ENCODE measurements at regions not wholly inside any gene's neighbourhood (a gene's known extent, or its start where the extent isn't known, plus 50 kb on each side); places are given as distances from the start of the nearest gene placed in this dataset.

- TF ChIP-seq, protein P1, sequence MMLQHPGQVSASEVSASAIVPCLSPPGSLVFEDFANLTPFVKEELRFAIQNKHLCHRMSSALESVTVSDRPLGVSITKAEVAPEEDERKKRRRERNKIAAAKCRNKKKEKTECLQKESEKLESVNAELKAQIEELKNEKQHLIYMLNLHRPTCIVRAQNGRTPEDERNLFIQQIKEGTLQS (IDR thresholded peaks at IDR 0.05), result no peak
- TF ChIP-seq JUND (IDR thresholded peaks at IDR 0.05), result no peak
- TF ChIP-seq RAD21 (IDR thresholded peaks at IDR 0.05; ENCODE audit: low read depth), result no peak
- TF ChIP-seq FOSL1 (IDR thresholded peaks at IDR 0.05; ENCODE audit: low read depth), result no peak
- no peak for TF ChIP-seq POLR2A (IDR thresholded peaks at IDR 0.05; ENCODE audit: borderline replicate concordance, extremely low read depth, insufficient read depth, insufficient read length)
- no peak for TF ChIP-seq ELF1 (IDR thresholded peaks at IDR 0.05; ENCODE audit: borderline replicate concordance, low read depth)
- no peak for TF ChIP-seq SIN3A (IDR thresholded peaks at IDR 0.05; ENCODE audit: low read depth)
Measured at GRCh38 chr14:36027354-36027753, 149.2 kb downstream of the PTCSC3 start (continued).

DNA sequence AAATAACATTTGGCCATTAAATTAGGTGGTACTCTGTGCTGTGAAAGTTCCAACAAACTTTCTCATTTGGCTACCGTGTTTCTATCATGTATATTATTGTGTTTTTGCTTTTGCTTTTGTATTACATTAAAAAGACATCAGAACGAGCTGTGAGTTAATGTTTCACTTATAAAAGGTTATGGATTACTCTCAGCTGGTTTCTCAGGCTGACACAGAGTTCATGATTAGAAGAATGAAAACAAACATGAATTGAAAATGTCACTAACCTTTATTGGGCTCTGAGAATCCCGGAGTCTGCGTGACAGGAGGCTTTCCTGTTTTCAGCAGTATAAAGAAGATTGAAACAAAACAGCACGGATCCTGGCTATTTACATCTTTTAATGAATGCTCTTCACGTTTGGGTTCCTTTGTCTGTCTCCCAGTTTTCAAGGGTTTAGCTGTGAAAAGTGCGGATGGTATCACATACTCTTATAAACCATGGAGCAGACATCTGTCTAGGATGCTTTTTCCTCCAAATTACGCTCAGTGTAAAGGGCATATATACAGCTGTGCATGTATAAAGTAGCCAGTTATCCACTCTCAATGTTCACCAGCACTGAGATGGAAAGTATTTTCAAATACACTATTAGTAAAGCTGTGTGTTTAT, 153.6 kb downstream of the PTCSC3 start:
- Histone ChIP-seq H3K9me2 (ENCODE audit: insufficient read depth) (no peaks in the 10 kb centered on the region), H3K79me2 (ENCODE audit: insufficient read depth, low read length) (no peaks in the 10 kb centered on the region), H3K36me3 (ENCODE audit: control insufficient read depth in 1 of 2, insufficient read depth in 2 of 2, low read length in 2 of 2) (no peaks in the 10 kb centered on the region), H3K9me3 (ENCODE audit: control insufficient read depth in 1 of 2, insufficient read depth in 1 of 2, low read depth in 1 of 2, low read length in 2 of 2) (no peaks in the 10 kb centered on the region), H4K20me1 (ENCODE audit: insufficient read depth) (no peaks in the 10 kb centered on the region), H3K4me2 (ENCODE audit: low read length) (no peak overlapping the region), H3K27me3 (ENCODE audit: insufficient read depth, low read length) (no peaks in the 10 kb centered on the region), H3K4me3 (replicated peaks in 1 of 2; ENCODE audit: low read depth in 1 of 2, low read length in 2 of 2) (no peak overlapping the region), H3K9ac (ENCODE audit: low read length) (no peak overlapping the region), H2AFZ (ENCODE audit: low read depth, low read length, poor library complexity, severe bottlenecking) (no peak overlapping the region), H3K4me1 (ENCODE audit: control insufficient read depth in 1 of 2, insufficient read depth in 2 of 2, low read length in 2 of 2) (no peaks in the 10 kb centered on the region), H3K27ac (ENCODE audit: low read depth, low read length) (no peak overlapping the region)
- RAD21 ChIA-PET (ENCODE audit: low non-redundant PET in 1 of 2, low total read pairs in 2 of 2, uncharacterized antibody in 2 of 2, unreplicated experiment in 2 of 2), result no interaction called here
- ATAC-seq (no peak), DNase-seq (ENCODE audit: low read depth, low spot score) (no peak)
- TF ChIP-seq EZH2 (IDR thresholded peaks at IDR 0.05), result no peak
- no peak for TF ChIP-seq EZH2phosphoT487 (IDR thresholded peaks at IDR 0.05; ENCODE audit: borderline replicate concordance)
- TF ChIP-seq SP1 (IDR thresholded peaks at IDR 0.05; ENCODE audit: low read depth), result no peak
- TF ChIP-seq ELF1 (IDR thresholded peaks at IDR 0.05; ENCODE audit: borderline replicate concordance, low read depth), result no peak
- no peak for TF ChIP-seq MAX (IDR thresholded peaks at IDR 0.05)
- no peak for TF ChIP-seq POLR2A (IDR thresholded peaks at IDR 0.05; ENCODE audit: borderline replicate concordance, extremely low read depth, insufficient read depth, insufficient read length)
- no peak for TF ChIP-seq YY1 (IDR thresholded peaks at IDR 0.05; ENCODE audit: extremely low read depth, insufficient replicate concordance, low read depth, low read length)
- TF ChIP-seq, protein P1 (IDR thresholded peaks at IDR 0.05), result no peak
- TF ChIP-seq JUND (IDR thresholded peaks at IDR 0.05), result no peak
- TF ChIP-seq ZNF274 (IDR thresholded peaks at IDR 0.05; ENCODE audit: low read depth, low read length), result no peak
- no peak for TF ChIP-seq RAD21 (IDR thresholded peaks at IDR 0.05; ENCODE audit: low read depth)
- TF ChIP-seq POLR2AphosphoS5 (IDR thresholded peaks at IDR 0.05; ENCODE audit: low read depth, low read length), result no peak
- no peak for TF ChIP-seq SIN3A (IDR thresholded peaks at IDR 0.05; ENCODE audit: low read depth)
- intact Hi-C loops (cut with micrococcal nuclease), result no loop called here
- CTCF ChIA-PET, result interaction anchor here (1.2 kb wide), 1 partner anchor 47 kb away, joined by 4 read pairs; no protein-coding TSS in a partner anchor
- POLR2A ChIA-PET, result no interaction called here
- BruUV-seq (replicated peaks), result no TSS peak

All from HCT116 (cell line).